ENCODE measurements at regions not wholly inside any gene's neighbourhood (a gene's known extent, or its start where the extent isn't known, plus 50 kb on each side); places are given as distances from the start of the nearest gene placed in this dataset.

DNA sequence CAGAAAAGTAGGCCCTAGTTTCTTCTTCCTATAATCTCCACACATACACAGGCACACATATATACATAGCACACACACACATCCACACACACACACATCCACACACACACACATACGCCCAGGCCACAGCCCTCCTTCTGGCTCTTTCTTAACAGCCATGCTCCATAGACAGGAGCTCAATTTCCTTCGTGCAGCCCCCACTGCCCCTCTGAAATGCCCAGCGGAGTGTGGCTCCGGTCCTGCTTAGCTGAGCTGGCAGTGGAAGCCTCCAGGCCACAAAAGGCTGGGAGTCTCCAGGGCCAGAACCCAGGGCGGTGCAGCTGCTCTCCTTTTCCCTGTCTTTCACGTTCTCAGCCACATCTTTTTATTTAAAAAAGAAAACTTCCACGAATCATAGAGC is 282.9 kb upstream of the IGFBP3 start:
- TF ChIP-seq, protein P1, sequence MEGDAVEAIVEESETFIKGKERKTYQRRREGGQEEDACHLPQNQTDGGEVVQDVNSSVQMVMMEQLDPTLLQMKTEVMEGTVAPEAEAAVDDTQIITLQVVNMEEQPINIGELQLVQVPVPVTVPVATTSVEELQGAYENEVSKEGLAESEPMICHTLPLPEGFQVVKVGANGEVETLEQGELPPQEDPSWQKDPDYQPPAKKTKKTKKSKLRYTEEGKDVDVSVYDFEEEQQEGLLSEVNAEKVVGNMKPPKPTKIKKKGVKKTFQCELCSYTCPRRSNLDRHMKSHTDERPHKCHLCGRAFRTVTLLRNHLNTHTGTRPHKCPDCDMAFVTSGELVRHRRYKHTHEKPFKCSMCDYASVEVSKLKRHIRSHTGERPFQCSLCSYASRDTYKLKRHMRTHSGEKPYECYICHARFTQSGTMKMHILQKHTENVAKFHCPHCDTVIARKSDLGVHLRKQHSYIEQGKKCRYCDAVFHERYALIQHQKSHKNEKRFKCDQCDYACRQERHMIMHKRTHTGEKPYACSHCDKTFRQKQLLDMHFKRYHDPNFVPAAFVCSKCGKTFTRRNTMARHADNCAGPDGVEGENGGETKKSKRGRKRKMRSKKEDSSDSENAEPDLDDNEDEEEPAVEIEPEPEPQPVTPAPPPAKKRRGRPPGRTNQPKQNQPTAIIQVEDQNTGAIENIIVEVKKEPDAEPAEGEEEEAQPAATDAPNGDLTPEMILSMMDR (IDR thresholded peaks at IDR 0.05), result no peak
- TF ChIP-seq POLR2A (IDR thresholded peaks at IDR 0.05) (no peak), POLR2AphosphoS5 (IDR thresholded peaks at IDR 0.05) (no peak)
